Activated CD8-positive, alpha-beta T cell treated with anti-CD3 and anti-CD28 coated beads, Interleukin-2, amount 10 ng/mL, durations not matched to agents 7 days and 5 days (primary cell): ENCODE measurements at regions not wholly inside any gene's neighbourhood (a gene's known extent, or its start where the extent isn't known, plus 50 kb on each side); places are given as distances from the start of the nearest gene placed in this dataset.

Experiments
- ATAC-seq: fragments of 150-1000 bp; cut with Tn5 transposase; one replicate; pipeline ENCODE4 v1.10.0; 2021; ENCODE audit warnings: moderate library complexity
- CTCF ChIA-PET: fragments of 350-600 bp; sonication (Branson Sonifier 250); formaldehyde crosslinking; loops from one replicate; lab custom pipeline; 2021; ENCODE audit warnings: antibody characterized with exemption; lab: Charles Lee
- POLR2A ChIA-PET: fragments of 350-600 bp; sonication (Branson Sonifier 250); formaldehyde crosslinking; loops from one replicate; lab custom pipeline; 2021; ENCODE audit warnings: antibody characterized with exemption; lab: Charles Lee
- DNase-seq: peaks from one replicate; pipeline ENCODE4 v3.0.0-alpha.2; 2020
- H3K27ac Mint-ChIP-seq: one replicate; pipeline ENCODE4 v1.8.0; 2021; ENCODE audit warnings: mild to moderate bottlenecking, mixed read lengths
- H3K27me3 Mint-ChIP-seq: one replicate; pipeline ENCODE4 v1.8.0; 2021; ENCODE audit warnings: low read depth, mixed read lengths
- H3K36me3 Mint-ChIP-seq: one replicate; pipeline ENCODE4 v1.8.0; 2021; ENCODE audit warnings: low read depth, mixed read lengths
- H3K4me1 Mint-ChIP-seq: one replicate; pipeline ENCODE4 v1.8.0; 2021; ENCODE audit warnings: low read depth, mixed read lengths
- H3K4me3 Mint-ChIP-seq: one replicate; pipeline ENCODE4 v1.8.0; 2021; ENCODE audit warnings: mild to moderate bottlenecking, mixed read lengths
- H3K9me3 Mint-ChIP-seq: one replicate; pipeline ENCODE4 v1.8.0; 2022; ENCODE audit warnings: mixed read lengths; ENCODE audit not compliant: insufficient read depth

GRCh38 chr5:145246961-145247744, 588.0 kb downstream of the PRELID2 start:
- ATAC-seq (no peak), DNase-seq (no peak)
- POLR2A ChIA-PET: no interaction called here
- no peaks in the 10 kb centered on the region for H3K4me1 Mint-ChIP-seq
- H3K36me3 Mint-ChIP-seq: no peaks in the 10 kb centered on the region
- H3K4me3 Mint-ChIP-seq: no peak overlapping the region
- CTCF ChIA-PET: no interaction called here
- no peaks in the 10 kb centered on the region for H3K27me3 Mint-ChIP-seq
- H3K9me3 Mint-ChIP-seq: no peaks in the 10 kb centered on the region
- no peak overlapping the region for H3K27ac Mint-ChIP-seq

GRCh38 chr5:145246379-145246778, 588.8 kb downstream of the PRELID2 start:
- CTCF ChIA-PET: no interaction called here
- no peak overlapping the region for H3K27ac Mint-ChIP-seq
- no peak for DNase-seq
- H3K27me3 Mint-ChIP-seq: no peaks in the 10 kb centered on the region
- no peak for ATAC-seq
- H3K4me3 Mint-ChIP-seq: no peak overlapping the region
- POLR2A ChIA-PET: no interaction called here
- no peaks in the 10 kb centered on the region for H3K36me3 Mint-ChIP-seq
- H3K4me1 Mint-ChIP-seq: no peaks in the 10 kb centered on the region
- no peaks in the 10 kb centered on the region for H3K9me3 Mint-ChIP-seq

GRCh38 chr5:145245354-145245753, 589.8 kb downstream of the PRELID2 start:
- H3K9me3 Mint-ChIP-seq: no peaks in the 10 kb centered on the region
- H3K27me3 Mint-ChIP-seq: no peaks in the 10 kb centered on the region
- CTCF ChIA-PET: no interaction called here
- no peak overlapping the region for H3K4me3 Mint-ChIP-seq
- no peaks in the 10 kb centered on the region for H3K36me3 Mint-ChIP-seq
- no peak for ATAC-seq
- H3K27ac Mint-ChIP-seq: no peak overlapping the region
- DNase-seq: no peak
- POLR2A ChIA-PET: no interaction called here
- no peaks in the 10 kb centered on the region for H3K4me1 Mint-ChIP-seq

GRCh38 chr5:145244788-145245187, 590.4 kb downstream of the PRELID2 start:
- CTCF ChIA-PET: no interaction called here
- DNase-seq (no peak), ATAC-seq (no peak)
- Mint-ChIP-seq H3K4me3 (no peak overlapping the region), H3K9me3 (no peaks in the 10 kb centered on the region), H3K27me3 (no peaks in the 10 kb centered on the region), H3K27ac (no peak overlapping the region), H3K4me1 (no peaks in the 10 kb centered on the region), H3K36me3 (no peaks in the 10 kb centered on the region)
- POLR2A ChIA-PET: no interaction called here

GRCh38 chr5:145244251-145244650, 590.9 kb downstream of the PRELID2 start:
- no peak for ATAC-seq
- ChIA-PET POLR2A (no interaction called here), CTCF (no interaction called here)
- Mint-ChIP-seq H3K9me3 (no peaks in the 10 kb centered on the region), H3K4me3 (no peak overlapping the region), H3K36me3 (no peaks in the 10 kb centered on the region), H3K27me3 (no peaks in the 10 kb centered on the region), H3K27ac (no peak overlapping the region), H3K4me1 (no peaks in the 10 kb centered on the region)
- no peak for DNase-seq

- H3K4me3 Mint-ChIP-seq: no peak overlapping the region
- no peak overlapping the region for H3K27ac Mint-ChIP-seq
- POLR2A ChIA-PET: no interaction called here
- CTCF ChIA-PET: no interaction called here
- no peaks in the 10 kb centered on the region for H3K27me3 Mint-ChIP-seq
- H3K4me1 Mint-ChIP-seq: no peaks in the 10 kb centered on the region
- DNase-seq: no peak
- H3K36me3 Mint-ChIP-seq: no peaks in the 10 kb centered on the region
- no peaks in the 10 kb centered on the region for H3K9me3 Mint-ChIP-seq
- ATAC-seq: no peak
These were observed 592.1 kb downstream of the PRELID2 start for GRCh38 chr5:145243016-145243415.

GRCh38 chr5:145242551-145242950, 592.6 kb downstream of the PRELID2 start:
- Mint-ChIP-seq H3K27ac (no peak overlapping the region), H3K27me3 (no peaks in the 10 kb centered on the region), H3K4me3 (no peak overlapping the region), H3K9me3 (no peaks in the 10 kb centered on the region), H3K36me3 (no peaks in the 10 kb centered on the region), H3K4me1 (no peaks in the 10 kb centered on the region)
- CTCF ChIA-PET: no interaction called here
- POLR2A ChIA-PET: no interaction called here
- DNase-seq: no peak
- no peak for ATAC-seq

GRCh38 chr5:145237843-145238242, 597.3 kb downstream of the PRELID2 start:
- Mint-ChIP-seq H3K36me3 (no peaks in the 10 kb centered on the region), H3K9me3 (no peaks in the 10 kb centered on the region), H3K27me3 (no peaks in the 10 kb centered on the region), H3K4me1 (no peaks in the 10 kb centered on the region), H3K27ac (no peak overlapping the region), H3K4me3 (no peak overlapping the region)
- DNase-seq (no peak), ATAC-seq (no peak)
- ChIA-PET POLR2A (no interaction called here), CTCF (interaction anchor here (0.7 to 0.8 kb wide), 2 partner anchors 234 to 1034 kb away, joined by 3 to 5 read pairs; no protein-coding TSS in a partner anchor)

- Mint-ChIP-seq H3K4me1 (no peaks in the 10 kb centered on the region), H3K36me3 (no peaks in the 10 kb centered on the region), H3K27me3 (no peaks in the 10 kb centered on the region), H3K27ac (no peak overlapping the region), H3K9me3 (no peaks in the 10 kb centered on the region), H3K4me3 (no peak overlapping the region)
- POLR2A ChIA-PET: interaction anchor here (0.6 kb wide), 1 partner anchor 144 kb away, joined by 3 read pairs; no protein-coding TSS in a partner anchor
- no peak for ATAC-seq
- CTCF ChIA-PET: no interaction called here
- DNase-seq: no peak
These were observed 598.2 kb downstream of the PRELID2 start for GRCh38 chr5:145236983-145237382.

- no peaks in the 10 kb centered on the region for H3K9me3 Mint-ChIP-seq
- ATAC-seq (no peak), DNase-seq (no peak)
- ChIA-PET CTCF (no interaction called here), POLR2A (interaction anchor here (0.6 kb wide), 1 partner anchor 145 kb away, joined by 3 read pairs; no protein-coding TSS in a partner anchor)
- H3K36me3 Mint-ChIP-seq: no peaks in the 10 kb centered on the region
- H3K27me3 Mint-ChIP-seq: no peaks in the 10 kb centered on the region
- H3K4me3 Mint-ChIP-seq: no peak overlapping the region
- no peaks in the 10 kb centered on the region for H3K4me1 Mint-ChIP-seq
- H3K27ac Mint-ChIP-seq: no peak overlapping the region
These were observed 599.0 kb downstream of the PRELID2 start for GRCh38 chr5:145236127-145236526.

- H3K27me3 Mint-ChIP-seq: no peaks in the 10 kb centered on the region
- ChIA-PET POLR2A (no interaction called here), CTCF (no interaction called here)
- DNase-seq (no peak), ATAC-seq (no peak)
- H3K36me3 Mint-ChIP-seq: no peaks in the 10 kb centered on the region
- no peak overlapping the region for H3K4me3 Mint-ChIP-seq
- H3K4me1 Mint-ChIP-seq: no peaks in the 10 kb centered on the region
- H3K27ac Mint-ChIP-seq: no peak overlapping the region
- no peaks in the 10 kb centered on the region for H3K9me3 Mint-ChIP-seq
These were observed 601.7 kb downstream of the PRELID2 start for GRCh38 chr5:145233461-145233860.

GRCh38 chr5:145230781-145231180, 604.4 kb downstream of the PRELID2 start:
- Mint-ChIP-seq H3K27ac (no peak overlapping the region), H3K27me3 (no peaks in the 10 kb centered on the region), H3K4me1 (no peaks in the 10 kb centered on the region), H3K9me3 (no peaks in the 10 kb centered on the region), H3K36me3 (no peaks in the 10 kb centered on the region), H3K4me3 (no peak overlapping the region)
- POLR2A ChIA-PET: no interaction called here
- DNase-seq (no peak), ATAC-seq (no peak)
- CTCF ChIA-PET: no interaction called here
